LNCaP clone FGC (cell line): ENCODE measurements at regions not wholly inside any gene's neighbourhood (a gene's known extent, or its start where the extent isn't known, plus 50 kb on each side); places are given as distances from the start of the nearest gene placed in this dataset.
A peak's percentile ranks its signal among the peaks of the same experiment; 100 is the strongest.

ENCODE experiments used
- DNase-seq: peaks from one replicate; pipeline ENCODE4 v3.0.0-alpha.2; 2011; ENCODE audit warnings: low read depth
- H3K4me3 ChIP-seq: 2 replicates; pipeline ENCODE4 v1.5.1; 2011; ENCODE audit warnings: mild to moderate bottlenecking, low read depth, low read length, control low read depth
- CTCF ChIP-seq: IDR thresholded peaks from 2 replicates; pipeline ENCODE4 v1.5.1; 2012; ENCODE audit warnings: mild to moderate bottlenecking; ENCODE audit not compliant: control insufficient read depth, insufficient read depth; ENCODE audit errors: extremely low read depth

GRCh38 chr12:126742241-126742641 lies 1524.7 kb upstream of the TMEM132C start:
- H3K4me3 ChIP-seq = no peak overlapping the region
- DNase-seq = no peak
- TF ChIP-seq CTCF = no peak

GRCh38 chr12:126747530-126748149 lies 1519.3 kb upstream of the TMEM132C start:
- peak; percentile 81 for TF ChIP-seq CTCF
- H3K4me3 ChIP-seq = no peak overlapping the region
- no peak for DNase-seq

- no peak for DNase-seq
- no peak overlapping the region for H3K4me3 ChIP-seq
- TF ChIP-seq CTCF = no peak
Measured at GRCh38 chr12:126752021-126752420, 1514.9 kb upstream of the TMEM132C start.

- DNase-seq = no peak
- H3K4me3 ChIP-seq = no peak overlapping the region
- no peak for TF ChIP-seq CTCF
Measured at GRCh38 chr12:126757326-126757725, 1509.6 kb upstream of the TMEM132C start.

GRCh38 chr12:126760092-126760491 lies 1506.9 kb upstream of the TMEM132C start:
- DNase-seq = no peak
- TF ChIP-seq CTCF = no peak
- H3K4me3 ChIP-seq = no peak overlapping the region

- H3K4me3 ChIP-seq = no peak overlapping the region
- no peak for TF ChIP-seq CTCF
- no peak for DNase-seq
Measured at GRCh38 chr12:126761420-126761819, 1505.5 kb upstream of the TMEM132C start.

- TF ChIP-seq CTCF = no peak
- no peak for DNase-seq
Measured at GRCh38 chr12:126762150-126762549, 1504.8 kb upstream of the TMEM132C start.

More at GRCh38 chr12:126762150-126762549, 1504.8 kb upstream of the TMEM132C start:
- no peak overlapping the region for H3K4me3 ChIP-seq
